HUDEP-2 (cell line): ENCODE measurements at regions not wholly inside any gene's neighbourhood (a gene's known extent, or its start where the extent isn't known, plus 50 kb on each side); places are given as distances from the start of the nearest gene placed in this dataset.

Source experiments
- DNase-seq, 76 experiments: peaks; one replicate each; lab custom pipeline; 2025; ENCODE audit not compliant: unreplicated experiment in 76 of 76; lab: John Stamatoyannopoulos, UW

GRCh38 chr11:91688672-91689071 is 535.9 kb upstream of the FAT3 start:
- DNase-seq, result no peak

GRCh38 chr11:91686700-91687099 is 537.9 kb upstream of the FAT3 start:
- DNase-seq, result no peak

GRCh38 chr11:91686281-91686680 is 538.3 kb upstream of the FAT3 start:
- no peak for DNase-seq

GRCh38 chr11:91673705-91674104 is 550.9 kb upstream of the FAT3 start:
- no peak for DNase-seq

GRCh38 chr11:91664521-91664920 is 560.1 kb upstream of the FAT3 start:
- no peak for DNase-seq

GRCh38 chr11:91660036-91660435 is 564.6 kb upstream of the FAT3 start:
- no peak for DNase-seq

- DNase-seq, result no peak
Measured at GRCh38 chr11:91654686-91655085, 569.9 kb upstream of the FAT3 start.

GRCh38 chr11:91653079-91653754 is 571.4 kb upstream of the FAT3 start:
- no peak for DNase-seq

- DNase-seq, result no peak
Measured at GRCh38 chr11:91650802-91651201, 573.8 kb upstream of the FAT3 start.

GRCh38 chr11:91641153-91641552 is 583.5 kb upstream of the FAT3 start:
- no peak for DNase-seq

- DNase-seq, result no peak
Measured at GRCh38 chr11:91639359-91639758, 585.3 kb upstream of the FAT3 start.

GRCh38 chr11:91630916-91631673 is 593.5 kb upstream of the FAT3 start:
- no peak for DNase-seq

- no peak for DNase-seq
Measured at GRCh38 chr11:91625495-91625894, 599.1 kb upstream of the FAT3 start.

GRCh38 chr11:91624021-91624420 is 600.6 kb upstream of the FAT3 start:
- no peak for DNase-seq

GRCh38 chr11:91608677-91609076 is 615.9 kb upstream of the FAT3 start:
- DNase-seq, result no peak

GRCh38 chr11:91596111-91596510 is 628.5 kb upstream of the FAT3 start:
- no peak for DNase-seq

GRCh38 chr11:91591021-91591420 is 633.6 kb upstream of the FAT3 start:
- DNase-seq, result no peak

GRCh38 chr11:91587131-91587530 is 637.5 kb upstream of the FAT3 start:
- DNase-seq, result no peak

- DNase-seq, result no peak
Measured at GRCh38 chr11:91585035-91585801, 639.4 kb upstream of the FAT3 start.

- DNase-seq, result no peak
Measured at GRCh38 chr11:91563176-91563575, 661.4 kb upstream of the FAT3 start.

GRCh38 chr11:91560434-91560833 is 664.2 kb upstream of the FAT3 start:
- DNase-seq, result no peak

- DNase-seq, result no peak
Measured at GRCh38 chr11:91538065-91538464, 686.6 kb upstream of the FAT3 start.
